HG02973 (cell line): ENCODE measurements at regions not wholly inside any gene's neighbourhood (a gene's known extent, or its start where the extent isn't known, plus 50 kb on each side); places are given as distances from the start of the nearest gene placed in this dataset.
"Not testable (repeated sequence)": the region's sequence is repeated elsewhere in the genome, so short reads cannot be mapped to it uniquely, and the experiment has no call there.

Experiments
- ATAC-seq: cut with Tn5 transposase; IDR thresholded peaks from one replicate; pipeline ENCODE4 v1.9.1; 2021; ENCODE audit warnings: moderate library complexity; ENCODE audit not compliant: unreplicated experiment

DNA sequence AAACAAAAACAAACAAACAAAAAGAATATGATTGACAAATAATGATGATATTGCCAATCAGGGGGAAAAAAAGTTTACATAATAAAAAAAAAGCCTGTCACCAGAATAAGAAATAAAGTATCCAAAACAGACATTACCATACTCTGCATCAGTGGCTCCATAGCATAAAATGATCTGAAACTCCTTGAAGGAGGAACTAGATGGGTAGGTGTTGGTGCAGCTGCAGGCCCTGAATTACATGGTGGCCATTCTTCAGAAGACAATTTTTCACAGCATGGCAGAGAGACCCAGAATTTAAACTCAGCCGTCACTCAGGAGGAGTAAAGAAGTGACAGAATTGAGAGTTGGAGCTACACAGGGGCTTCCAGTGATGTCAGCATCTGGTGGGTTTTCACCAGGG, 60.2 kb downstream of the GLUL start:
- ATAC-seq: no peak

DNA sequence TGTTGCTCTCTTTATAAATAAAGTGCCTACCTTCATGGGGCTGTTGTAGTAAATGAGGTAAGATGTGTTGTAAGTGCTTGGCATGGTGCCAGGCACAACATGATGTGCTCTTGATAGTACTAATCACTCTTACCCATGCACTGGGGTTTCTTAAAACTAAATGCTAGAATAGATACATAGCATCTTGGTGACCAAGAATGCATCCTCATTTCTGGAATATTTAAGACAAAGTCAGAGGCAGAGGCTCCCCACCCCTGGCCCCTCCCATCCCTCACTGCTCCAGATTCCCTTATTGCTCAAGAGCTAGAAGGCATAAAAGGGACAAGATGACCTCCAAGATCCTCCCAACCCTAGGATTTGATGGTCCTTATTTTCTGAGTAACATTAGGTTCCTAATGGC, 61.3 kb downstream of the GLUL start:
- ATAC-seq: no peak

DNA sequence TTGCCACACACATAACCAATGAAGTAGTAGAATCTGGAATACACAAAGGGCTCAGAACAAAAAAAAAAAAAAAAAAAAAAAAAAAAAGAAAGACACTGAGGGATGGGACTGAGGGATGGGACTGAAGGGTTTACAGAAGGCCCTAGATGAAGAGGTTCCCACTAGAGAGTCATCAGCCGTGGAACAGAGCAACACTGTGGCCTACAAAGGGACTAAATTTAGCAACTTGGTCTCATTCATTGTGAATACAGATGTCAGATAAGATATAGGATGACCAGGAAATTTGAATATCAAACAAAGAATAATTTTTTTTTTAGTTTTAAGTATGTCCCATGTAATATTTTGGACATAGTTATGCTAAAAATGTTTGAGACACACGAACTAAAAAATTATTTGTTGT, 62.1 kb downstream of the GLUL start:
- ATAC-seq: no peak

DNA sequence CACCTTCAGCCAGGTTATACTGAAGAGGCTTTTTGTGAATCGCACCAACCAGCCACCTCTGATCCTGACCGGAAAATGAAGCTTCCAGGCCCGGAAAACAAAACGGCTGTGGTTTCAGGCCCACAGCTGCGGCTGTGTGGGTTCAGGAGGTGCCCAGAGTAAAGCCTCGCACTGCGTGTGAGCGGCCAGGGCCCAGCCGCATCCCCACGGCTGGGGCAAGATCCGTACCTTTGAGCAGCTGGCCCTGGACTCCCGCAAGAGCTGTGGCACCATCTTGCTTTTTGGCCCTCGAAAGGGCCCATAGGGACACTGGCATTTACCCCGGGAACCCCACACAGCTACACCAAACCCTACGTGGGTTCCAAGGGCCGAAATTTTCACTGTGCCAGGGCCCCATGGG, 63.0 kb downstream of the GLUL start:
- ATAC-seq: no peak

DNA sequence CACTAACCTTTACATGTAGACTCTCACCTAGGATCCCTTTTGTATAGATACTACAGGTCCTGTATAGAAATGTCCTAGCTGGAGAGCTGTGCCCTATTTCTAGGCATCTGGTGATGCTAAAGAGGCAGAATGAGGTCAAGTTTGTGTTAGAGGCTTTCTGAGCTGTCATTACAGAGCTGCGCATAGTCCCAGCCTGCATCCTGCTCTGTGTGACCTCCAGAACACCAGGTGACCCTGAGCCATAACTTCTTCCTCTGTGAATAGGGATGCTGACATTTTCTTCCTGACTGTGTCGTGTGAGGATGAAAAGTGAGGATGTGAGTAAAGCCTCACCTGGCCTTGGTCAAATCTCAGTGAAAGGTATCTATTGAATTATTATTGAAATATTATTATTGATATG, 66.3 kb downstream of the GLUL start:
- ATAC-seq: no peak

DNA sequence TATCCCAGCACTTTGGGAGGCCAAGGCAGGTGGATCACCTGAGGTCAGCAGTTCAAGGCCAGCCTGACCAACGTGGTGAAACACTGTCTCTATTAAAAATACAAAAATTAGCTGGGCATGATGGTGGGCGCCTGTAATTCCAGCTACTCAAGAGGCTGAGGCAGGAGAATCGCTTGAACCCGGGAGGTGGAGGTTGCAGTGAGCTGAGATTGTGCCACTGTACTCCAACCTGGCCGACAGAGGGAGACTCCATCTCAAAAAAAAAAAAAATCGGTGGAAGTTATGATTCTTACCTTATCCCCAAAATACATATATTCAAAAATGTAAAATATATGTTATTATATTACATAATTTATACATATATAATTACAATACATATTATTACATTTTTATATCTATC, 70.1 kb downstream of the GLUL start:
- not testable (repeated sequence) for ATAC-seq

DNA sequence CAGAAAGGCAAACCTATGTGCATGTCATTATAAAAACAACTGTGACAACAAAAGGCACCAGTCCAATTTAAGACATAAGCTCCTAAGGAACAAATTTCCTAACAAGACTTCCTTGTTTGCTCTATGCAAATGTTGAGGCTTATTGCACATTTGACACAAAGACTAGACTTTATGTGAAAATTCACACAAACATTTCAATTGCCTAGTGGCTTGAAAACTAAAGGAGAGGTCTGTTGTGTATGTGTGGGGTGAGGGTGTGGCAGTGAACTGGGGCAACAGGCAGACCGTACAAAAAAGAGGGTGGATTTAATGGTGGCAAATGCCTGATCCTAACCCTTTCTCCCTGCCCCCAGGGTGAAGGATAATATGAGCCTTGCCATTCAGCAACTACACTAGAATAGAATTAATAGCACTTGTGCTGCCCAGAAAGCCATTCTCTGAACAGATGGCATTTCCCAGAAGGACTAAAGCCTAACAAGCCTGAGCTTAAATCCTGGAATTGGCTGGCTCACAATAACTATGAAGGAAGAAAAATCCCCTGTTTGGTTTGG, 73.9 kb downstream of the GLUL start:
- ATAC-seq: no peak

DNA sequence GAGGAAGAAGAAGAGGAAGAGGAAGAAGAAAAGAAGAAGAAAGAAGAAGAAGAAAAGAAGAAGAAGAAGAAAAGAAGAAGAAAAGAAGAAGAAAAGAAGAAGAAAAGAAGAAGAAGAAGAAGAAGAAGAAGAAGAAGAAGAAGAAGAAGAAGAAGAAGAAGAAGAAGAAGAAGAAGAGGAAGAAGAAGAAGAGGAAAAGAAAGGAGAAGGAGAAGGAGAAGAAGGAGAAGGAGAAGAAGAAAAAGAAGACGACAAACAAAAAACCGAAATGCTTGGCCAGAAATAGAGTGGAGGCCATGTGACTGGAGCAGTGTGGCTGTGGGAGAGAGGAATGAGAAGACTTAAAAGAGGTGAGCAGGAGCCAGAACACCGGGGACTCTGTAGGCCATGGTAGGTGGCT, 75.1 kb downstream of the GLUL start:
- not testable (repeated sequence) for ATAC-seq

DNA sequence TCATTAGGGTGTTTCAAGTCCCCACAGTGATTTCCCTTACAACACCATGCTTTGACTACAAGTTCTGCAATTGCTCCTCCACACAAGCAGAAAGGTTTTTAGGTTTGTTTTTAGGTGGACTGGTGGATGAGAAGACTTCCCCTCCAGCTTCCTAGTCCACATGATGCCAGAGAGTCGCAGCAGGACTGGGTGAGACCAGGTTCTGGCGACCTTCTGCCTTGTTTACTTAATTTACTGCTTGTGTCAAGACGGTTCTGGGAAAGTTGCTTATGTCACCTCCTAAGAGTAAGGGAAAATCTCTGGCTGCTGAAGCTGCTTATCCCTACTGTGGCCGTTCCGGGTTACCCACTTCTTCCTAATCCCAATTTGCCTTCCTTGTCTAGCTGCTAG, 76.4 kb downstream of the GLUL start:
- no peak for ATAC-seq

DNA sequence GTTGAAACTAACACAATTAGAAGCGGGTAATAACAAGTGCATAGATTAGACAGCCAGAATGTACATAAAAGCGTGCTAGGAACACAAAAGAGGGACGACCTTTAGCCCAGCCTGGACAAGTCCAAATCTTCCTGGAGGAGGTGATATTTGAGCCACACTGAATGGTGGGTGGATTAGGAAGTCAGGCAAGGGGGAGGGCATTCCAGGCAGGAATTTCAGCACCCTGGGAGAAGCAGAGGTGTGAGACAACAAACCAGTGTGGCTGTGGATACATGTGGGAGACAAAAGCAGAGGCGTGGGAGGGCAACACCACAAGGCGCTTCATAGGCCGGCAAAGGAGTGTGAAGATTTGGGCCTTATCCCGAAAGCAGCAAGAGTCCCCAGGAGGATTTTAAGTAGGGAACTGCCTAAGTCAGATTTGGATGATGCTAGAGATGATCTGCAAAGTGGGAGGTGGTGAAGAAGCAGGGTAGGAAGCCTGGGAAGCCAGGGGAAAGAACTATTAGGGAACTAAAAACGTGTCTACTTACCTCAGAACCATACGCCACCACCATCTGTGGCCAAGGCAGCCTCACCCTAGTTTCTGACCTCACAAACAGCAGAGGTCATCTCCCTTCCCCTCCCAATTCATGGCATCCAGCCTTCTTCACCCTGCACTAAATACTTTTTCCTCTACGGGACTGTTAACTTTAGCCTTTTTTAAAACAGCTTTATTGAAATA, 81.8 kb downstream of the GLUL start:
- ATAC-seq: no peak

DNA sequence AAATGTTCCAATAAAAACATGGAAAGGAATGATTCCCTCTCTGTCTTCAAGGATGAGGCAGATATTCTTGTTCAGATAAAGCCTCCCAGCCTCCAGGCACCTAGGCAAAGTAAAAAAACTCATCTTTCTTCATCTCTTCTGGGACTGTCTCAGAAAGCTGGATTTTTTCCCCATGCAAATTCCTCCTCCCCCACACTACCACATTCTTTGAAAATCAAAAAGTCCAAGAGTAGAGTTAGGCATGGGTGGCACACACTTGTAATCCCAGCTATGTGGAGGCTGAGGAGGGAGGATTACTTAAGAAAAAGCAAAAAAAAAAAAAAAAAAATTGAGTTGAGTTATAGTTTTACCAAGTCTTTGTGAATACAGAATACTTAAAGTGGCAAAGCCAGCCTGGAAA, 82.8 kb downstream of the GLUL start:
- no peak for ATAC-seq

DNA sequence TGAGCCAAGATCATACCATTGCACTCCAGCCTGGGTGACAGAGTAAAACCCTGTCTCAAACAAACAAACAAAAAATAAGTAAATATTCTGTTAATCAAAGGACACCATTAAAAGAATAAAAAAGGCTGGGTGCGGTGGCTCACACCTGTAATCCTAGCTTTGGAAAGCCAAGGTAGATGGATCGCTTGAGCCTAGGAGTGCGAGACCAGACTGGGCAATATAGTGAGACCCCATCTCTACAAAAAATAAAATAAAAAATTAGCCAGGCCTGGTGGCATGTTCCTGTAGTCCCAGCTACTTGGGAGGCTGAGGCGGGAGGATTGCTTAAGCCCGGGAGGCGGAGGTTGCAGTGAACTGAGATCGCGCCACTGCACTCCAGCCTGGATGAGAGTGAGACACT, 84.1 kb downstream of the GLUL start:
- ATAC-seq: not testable (repeated sequence)

DNA sequence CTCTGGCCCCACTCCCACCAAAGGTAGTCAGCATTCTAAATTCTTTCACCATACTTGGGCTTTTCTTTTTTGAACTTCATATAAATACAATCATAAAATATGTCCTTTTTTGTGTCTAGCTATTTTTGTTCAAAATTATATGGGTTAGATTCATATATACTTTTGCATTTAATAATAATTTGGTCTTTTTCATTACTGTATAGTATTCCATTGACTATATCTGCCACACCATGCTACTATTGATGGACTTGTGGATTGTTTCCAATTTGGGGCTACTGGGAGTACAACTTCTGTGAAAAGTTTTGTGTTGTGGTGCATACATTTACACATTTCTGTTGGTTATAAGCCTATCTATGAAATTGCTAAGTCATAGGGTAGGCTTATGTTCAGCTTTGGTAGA, 85.7 kb downstream of the GLUL start:
- no peak for ATAC-seq

DNA sequence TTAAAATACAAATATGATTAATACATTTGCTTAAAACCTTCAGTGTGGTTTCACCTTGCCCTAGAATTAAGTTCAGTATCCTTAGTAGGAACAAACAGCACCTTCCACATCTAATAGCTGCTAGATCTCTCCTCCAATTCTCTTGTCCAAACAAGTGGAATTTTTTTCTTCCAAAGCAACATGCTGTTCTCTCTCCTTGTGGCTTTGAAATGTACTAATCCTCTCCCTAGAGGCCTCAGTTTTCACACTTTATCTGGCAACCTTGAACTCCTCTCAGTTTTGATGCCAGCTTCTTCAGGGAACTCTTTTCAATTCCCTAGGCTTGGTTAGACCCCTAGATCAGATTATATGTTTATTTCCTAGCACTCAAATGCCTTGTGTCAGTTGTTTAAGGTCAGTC, 87.0 kb downstream of the GLUL start:
- ATAC-seq: no peak

DNA sequence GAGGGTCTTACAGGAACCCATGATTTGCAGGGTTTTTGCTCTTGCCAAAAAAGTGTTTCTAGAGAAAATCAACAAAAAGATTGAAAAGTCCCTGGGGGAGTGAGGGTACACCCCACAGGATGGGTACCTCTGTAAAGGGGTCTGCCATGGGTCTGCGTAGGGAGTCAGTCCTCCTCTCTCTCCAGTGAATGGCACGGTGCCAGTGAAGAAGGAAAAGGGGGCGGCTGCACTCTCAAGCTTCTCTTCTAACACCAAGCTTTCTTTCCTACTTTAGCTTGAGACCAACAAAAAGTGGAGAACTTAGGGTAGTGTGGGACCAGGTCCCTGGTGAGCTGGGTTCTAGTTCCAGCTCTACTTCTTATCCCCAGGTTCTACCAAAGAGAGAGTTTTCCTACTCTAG, 87.4 kb downstream of the GLUL start:
- ATAC-seq: no peak

DNA sequence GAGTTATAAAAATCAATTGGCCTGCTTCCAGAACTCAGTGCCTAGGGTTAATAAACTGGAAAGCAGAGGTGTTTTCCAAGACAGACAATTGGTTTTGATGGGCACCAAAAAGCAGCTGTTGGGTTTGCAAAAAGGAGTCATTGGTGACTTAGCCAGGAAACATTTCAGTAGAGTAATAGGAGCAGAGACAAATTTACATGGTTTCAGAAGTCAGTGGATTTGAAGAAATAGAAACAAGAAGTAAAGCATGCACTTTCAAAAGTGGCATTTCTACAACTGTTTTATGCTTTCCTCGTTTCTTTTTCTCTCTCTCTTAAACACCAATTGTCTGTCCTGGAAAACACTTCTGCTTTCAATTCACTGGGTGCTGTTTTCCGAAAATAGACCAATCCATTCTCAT, 87.8 kb downstream of the GLUL start:
- peak; percentile 86 for ATAC-seq

DNA sequence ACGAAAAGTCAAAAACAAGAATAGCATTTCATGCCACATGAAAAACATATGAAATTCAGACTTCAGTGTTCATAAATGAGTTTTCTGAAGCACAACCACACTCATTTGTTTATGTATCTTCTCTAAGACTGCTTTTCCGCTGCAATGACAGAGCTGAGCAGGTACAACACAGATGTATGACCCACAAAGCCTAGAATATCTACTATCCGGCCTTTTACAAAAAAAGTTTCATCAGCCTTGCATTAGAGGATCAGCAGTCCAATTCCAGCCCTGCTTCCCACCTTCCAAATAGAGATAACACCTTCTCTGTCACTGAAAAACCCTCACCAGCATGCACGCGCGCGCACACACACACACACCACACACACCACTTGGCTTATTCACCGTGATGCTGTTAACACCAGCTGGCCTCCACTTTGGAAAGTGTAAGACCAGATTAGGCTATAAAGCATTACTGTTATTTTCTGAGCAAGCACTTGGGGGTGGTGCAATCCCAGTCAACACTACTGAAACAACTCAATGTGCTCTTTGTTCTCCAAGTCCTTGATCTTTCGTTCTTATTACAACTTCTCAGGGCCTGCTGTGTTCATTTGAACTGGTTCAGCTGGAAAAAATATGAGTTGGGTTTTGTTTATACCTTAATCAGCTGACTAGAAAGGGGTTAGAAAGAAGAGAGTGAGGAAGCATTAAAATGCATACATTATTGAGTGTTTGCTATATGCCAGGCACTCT, 90.0 kb downstream of the GLUL start:
- no peak for ATAC-seq

DNA sequence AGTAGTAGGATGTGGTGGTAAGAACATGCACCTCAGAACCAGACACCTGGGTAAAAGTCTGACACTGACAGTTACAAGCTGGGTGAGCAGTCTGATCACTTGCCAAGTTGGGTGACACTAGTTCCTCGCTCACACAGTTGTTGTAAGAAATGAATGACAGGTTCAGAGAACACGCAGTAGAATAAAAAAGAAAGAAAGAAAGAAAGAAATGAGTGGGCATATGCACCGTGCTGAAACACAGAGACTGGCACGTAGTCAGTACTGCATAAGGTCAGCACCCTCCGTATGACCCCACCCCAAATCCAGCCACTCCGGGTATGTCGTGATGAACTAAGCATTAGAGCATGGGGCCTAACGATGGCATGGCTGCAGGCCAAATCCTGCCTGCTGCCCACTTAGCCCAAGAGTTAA, 90.6 kb downstream of the GLUL start:
- no peak for ATAC-seq

DNA sequence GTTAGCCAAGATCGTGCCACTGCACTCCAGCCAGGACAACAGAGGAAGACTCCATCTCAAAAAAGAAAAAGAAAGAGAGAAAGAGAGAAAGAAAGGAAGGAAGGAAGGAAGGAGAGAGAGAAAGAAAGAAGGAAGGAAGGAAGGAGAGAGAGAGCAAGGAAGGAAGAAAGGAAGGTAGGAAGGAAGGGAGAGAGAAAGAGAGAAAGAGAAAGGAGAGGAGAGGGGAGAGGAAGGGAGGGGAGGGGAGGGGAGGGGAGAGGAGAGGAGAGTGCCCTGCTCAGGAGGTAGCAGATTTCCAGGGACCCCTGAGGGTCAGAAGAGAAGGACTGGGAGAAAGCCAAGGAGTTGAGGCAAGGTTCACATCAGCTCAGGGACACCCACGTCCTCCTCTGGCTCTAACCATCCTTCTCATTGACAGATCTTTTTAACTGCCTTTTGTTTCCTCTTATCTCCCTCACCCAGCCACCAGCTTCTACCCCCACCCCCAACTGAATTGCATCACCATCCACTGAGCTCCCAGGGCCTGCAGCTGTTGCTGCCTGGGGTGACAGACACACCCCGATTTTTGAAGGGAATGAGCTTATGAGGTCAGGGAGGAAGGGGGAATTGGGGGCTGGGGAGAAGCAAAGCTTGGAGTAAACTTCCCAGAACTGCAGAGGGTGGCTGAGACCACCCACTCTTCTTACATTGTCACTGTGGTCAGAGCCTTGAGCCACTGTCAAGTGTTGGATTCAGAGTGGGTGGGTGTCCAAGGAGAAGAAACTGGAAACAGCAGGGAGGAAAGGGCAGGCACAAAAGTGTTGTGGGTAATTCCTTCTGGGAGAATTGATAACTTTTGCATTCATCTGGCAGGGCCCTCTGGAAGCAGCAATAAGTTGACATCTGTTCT, 91.6 kb downstream of the GLUL start:
- ATAC-seq: no peak

DNA sequence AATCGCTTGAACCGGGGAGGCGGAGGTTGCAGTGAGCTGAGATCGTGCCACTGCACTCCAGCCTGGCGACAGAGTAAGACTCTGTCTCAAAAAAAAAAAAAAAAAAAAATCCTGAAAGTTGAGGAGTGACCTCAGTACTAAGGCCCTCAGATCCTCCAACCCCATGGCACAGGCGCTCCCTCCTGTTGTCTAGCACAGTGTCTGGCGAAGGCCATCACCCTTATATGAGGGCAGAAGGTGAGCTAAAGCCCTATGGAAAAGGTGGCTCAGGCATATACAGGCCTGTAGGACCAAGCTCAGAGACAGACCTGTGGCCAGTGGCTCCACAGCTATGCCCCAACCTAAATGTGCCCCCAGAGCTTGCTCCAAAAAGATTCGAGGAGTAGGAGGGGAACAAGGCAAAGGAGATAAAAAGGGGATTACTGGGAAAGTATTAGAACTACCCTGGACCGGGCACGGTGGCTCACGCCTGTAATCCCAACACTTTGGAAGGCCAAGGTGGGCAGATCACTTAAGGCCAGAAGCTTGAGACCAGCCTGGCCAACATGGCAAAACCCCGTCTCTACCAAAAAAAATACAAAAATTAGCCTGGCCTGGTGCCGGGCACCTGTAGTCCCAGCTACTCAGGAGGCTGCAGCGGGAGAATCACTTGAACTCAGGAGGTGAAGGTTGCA, 92.4 kb downstream of the GLUL start:
- ATAC-seq: not testable (repeated sequence)

DNA sequence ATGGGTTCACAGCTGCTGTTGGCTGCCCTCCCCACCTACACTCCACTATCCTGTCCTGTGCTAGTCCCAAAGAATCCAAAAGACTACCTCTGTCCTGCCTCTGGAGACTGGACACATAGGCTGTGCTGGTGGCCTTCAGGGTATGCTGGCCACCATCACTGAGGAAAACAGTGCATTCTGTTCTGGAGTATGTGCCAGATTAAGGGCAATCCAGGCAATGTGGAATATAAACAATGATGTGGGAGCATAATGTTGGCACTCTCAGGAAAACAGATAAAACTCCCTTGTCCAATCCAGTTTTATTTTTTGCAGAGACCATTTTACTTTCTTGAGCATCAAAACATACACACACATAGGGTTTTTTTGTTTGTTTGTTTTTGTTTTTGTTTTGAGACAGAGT, 94.3 kb downstream of the GLUL start:
- ATAC-seq: no peak
